HG03442 (cell line): ENCODE measurements at regions not wholly inside any gene's neighbourhood (a gene's known extent, or its start where the extent isn't known, plus 50 kb on each side); places are given as distances from the start of the nearest gene placed in this dataset.

ENCODE experiments used
- ATAC-seq: cut with Tn5 transposase; IDR thresholded peaks from one replicate; pipeline ENCODE4 v1.9.1; 2021; ENCODE audit warnings: mild to moderate bottlenecking, moderate library complexity; ENCODE audit not compliant: unreplicated experiment

DNA sequence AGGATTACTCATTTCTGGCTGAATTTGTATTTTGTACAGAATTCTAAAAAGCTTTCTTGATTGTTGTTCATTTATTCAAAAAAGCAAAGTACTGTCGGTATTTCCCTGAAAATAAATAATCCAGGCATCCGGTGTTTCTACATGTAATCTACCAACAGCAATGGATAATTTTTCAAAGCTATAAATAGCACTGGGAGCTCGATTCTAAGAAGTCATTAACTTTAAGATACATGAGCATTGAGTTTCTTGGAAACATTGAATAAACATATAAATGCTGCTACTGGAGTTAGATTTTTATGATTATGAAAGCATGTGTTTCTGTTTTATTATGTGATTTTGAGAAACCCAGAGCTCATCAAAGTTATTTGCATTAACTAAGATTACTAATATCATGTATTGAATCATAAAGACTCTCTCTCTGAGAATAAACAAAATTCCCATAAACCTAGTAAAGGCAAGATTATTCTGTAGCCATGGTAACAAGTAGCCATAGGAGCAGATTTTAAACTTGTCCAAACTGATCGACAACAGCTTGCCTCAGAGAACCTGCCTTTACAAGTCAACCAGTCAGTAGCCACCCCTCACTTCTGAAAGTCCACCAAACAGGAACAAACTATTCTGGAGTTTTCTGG lies 197.0 kb downstream of the DRD1 start:
- ATAC-seq: no peak

DNA sequence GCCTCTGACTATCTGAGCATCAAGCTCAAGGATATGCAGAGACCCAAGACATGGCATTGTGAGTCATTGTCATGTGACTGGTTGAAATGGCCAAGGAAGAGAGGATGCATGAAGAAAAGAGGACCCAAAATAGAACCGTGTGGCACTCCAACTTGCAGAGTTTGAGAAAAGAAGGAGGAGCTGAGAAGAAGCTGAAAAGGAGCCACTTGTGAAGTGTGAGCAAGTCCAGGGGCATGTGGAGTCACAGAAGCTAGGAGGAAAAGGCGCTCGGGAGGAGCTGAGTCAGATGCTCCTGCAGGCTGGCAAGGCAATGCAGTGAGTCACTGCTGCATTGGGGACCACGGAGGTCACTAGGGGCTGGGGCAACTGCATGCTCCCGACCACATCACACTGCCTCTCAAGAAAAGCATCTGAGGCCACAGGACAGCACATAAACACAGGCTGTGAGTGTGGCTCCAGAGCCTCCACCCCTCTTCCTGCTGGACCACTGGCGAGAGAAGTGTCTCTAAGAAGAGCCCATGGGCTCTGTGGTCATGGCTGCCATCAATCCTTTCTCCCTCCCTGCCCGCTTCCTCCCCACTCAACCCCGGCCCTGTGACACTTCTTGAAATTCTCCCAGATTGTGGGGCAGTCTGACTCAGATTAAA lies 197.6 kb downstream of the DRD1 start:
- no peak for ATAC-seq

DNA sequence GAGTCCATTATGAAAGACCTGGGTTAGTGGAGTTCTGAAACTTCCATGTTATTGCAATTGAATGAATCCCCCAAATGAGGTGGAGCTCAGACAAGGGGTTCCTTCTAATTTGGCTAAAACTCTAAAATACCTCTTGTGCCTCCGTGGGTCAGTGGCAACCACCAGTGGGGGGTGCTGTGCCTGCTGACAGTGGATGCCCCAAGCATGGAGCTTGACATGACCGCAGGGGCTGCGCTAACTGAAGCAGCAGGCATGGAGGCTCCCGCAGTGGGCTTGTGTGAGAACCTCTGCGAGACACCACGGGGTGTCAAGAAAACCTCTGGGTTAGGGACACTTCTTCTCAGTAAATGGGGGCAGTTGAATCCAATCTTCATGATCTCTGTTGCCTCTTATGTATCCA lies 200.5 kb downstream of the DRD1 start:
- ATAC-seq: no peak

DNA sequence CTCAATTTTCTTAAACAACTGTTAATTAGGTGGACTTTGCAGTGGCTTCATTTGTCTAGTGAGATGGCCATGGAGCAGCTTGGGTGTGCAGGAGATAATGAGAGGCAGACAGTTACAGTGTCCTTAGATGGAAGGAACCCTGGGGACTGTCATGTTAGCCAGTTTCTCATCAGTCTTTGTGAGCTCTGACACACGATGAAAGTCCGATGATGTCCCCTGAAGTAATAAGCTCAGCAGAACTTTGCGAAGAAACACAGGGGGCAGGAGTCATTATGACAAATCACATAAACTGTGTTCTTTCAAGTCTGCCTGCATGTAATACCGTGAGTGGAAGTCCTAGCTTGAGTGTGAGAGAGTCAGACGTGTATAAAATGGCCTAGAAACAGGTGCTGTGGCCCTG lies 201.8 kb downstream of the DRD1 start:
- no peak for ATAC-seq

DNA sequence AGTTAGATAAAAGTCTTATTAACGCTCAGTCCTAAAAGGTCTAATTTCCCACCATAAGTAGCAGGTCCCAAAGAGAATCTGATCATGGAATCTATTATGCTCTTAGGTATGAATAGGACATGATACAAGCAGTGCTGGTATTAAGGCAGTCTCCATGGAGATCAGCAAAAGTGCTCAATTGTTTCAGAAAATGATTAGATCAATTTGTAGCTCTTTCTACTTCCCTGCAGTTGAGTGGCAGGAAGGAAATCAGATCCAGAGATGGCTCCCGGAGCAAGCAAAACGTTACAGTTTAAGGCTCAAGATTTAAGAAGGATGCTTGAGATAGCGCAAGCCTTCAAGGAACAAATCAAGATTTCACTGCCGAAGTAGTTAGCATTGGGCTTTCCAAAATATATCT lies 205.7 kb downstream of the DRD1 start:
- no peak for ATAC-seq

DNA sequence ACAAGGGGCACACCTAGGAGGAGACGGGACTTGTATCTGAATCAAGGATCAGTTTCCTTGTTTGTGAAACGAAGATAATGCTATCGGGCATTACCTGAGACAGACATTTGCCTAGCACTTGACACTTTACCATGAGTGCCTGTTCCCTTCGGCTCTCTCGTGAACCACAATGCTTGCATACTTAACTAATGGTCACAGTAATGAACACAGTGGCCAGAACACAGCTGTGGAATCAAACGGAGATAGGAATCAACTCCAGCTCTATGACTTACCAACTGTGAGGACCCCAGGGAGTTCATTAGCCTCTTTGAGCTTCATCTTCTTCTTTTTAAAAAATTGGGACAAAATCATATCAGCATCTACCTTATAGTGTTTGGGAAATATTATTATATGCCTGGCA lies 207.8 kb downstream of the DRD1 start:
- no peak for ATAC-seq

DNA sequence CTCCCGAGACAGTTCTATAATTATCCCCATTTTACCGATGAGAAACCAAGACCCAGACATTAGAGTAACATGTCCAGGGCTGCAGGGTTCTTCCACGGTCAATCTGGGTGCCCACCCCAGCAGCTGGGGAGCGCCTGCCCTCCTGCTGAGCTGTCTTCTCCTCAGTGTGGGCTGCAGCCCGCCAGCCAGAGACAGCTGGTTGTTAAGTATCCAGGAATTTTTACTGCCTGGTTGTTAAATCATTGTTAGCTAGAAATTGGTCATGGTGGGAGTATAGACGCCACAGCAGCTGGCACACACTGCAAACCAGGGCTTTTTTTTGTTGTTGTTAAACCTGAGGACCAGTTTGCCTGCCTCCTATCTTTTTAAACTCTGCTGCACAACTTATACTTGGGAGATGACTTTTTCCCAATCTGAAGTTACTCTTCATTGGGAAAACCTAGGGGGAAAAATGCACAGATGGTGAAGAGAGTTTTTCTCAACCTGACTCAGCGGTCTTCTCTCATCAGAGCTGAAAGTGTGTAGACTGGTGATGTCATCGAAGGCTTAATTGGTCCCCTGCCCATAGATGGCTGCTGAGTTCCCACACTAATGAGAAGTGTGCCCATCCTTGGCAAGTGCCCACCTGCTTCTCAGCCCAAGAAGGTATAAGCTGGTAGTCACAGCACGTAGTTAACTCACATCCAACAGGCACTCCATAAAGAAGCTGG lies 208.6 kb downstream of the DRD1 start:
- no peak for ATAC-seq

DNA sequence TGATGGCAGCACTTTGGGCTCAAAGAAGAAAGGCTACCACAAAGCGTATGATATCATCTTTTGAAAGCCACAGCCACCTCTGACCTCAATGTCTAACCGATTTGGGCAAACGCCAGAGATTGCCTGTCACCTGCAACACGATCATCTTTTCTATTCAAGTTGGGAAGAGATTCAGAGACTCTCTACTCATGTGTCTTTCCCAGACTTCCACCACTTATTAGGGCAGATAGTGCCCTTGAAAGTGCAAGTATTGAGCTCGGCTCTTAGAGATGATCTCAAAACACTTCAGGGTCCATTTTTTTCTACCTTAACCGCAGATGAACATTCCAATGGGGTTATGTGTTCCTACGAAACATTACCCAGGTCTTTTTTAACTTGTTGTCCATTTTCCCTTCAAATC lies 213.7 kb downstream of the DRD1 start:
- no peak for ATAC-seq

DNA sequence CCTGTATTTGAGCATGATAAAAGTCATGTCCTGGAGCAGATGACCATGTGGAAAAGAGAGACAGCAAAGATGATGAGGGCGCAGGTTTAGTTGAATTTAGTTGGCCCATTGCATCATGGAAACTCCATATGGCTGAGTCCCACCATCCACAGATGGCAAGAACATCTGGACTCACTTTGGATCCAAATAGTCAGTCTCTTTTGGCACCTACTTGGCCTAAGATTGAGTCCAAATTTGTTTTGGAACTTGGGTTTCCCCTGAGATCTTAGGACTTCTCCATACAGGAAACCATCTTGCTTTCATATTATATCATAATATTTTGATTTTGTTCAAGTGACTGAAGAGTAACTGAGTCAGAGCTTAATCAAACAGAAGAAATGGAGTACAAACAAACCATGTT lies 217.5 kb downstream of the DRD1 start:
- no peak for ATAC-seq

DNA sequence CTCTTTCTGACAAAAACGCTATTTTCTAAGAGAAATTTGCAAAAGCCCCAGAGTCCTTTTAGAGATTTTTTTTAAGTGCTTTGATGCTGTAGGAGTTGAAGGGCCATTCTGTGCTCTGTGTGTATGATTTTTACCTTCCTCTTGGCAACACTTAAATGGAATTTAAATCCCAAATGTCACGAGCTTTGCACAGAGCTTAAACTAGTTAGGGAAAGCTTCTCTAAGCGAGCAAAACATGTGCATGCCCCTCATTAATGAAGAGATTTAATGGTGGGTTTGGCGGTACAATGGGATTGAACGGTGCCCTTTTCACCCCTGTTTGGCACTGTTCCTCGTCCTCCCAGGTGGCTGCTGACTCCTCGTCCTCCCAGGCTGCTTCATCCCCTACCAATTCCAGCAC lies 220.7 kb downstream of the DRD1 start:
- no peak for ATAC-seq

DNA sequence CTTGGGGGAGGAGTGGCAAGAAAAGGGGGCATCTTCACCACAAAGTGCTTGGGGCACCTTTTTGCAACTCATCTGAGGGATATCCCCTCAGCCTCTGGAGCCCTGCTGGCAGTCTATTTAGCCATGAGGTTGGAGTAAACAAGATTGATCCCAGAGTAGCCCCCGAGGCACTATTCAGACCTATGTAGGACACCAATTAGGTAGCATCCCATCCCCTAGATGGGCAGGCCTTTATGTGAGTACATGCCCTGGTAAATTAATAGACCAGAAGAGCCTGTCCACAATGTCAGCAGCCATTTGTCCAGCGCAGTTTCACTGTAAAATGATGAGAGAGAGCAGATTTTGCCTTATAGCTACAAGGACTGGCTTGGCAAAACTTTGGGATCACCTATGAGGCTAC lies 221.4 kb downstream of the DRD1 start:
- no peak for ATAC-seq

DNA sequence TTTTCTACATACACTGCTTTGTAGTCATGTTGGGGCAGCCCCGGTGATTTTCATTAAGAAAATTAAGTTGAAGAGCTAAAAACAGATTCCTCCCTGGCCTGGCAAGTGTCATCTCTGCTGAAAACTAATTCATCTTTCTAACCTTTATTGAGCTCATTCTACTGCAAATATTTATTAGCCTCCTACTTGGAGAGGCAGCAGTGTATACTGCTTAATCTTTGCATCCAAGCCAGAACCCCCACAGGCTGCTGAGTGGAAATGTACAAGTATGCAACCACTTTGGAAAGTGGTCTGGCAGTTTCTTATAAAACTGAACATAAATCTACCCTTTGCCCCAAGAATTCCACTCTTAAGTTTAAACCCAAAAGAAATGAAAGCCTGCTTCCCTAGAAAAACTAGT lies 223.4 kb downstream of the DRD1 start:
- no peak for ATAC-seq

DNA sequence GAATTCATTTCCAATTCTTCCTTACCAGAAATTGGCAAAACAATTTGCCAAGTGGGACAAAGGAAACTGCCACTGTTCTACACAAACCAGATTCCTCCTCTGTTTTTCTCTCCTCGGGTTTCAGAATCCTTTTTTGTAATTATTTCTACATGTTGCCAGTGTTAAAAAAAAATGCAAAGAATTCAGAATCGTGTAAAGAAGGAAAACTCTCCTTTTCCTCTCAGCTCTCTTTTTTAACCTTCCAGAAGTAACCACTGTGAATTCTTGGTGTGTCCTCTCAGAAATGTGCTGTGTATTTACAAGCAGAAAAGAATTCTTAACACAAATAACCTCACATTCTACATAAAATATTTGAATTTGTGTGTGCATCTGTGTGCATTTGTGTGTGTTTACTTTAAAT lies 224.6 kb downstream of the DRD1 start:
- no peak for ATAC-seq

DNA sequence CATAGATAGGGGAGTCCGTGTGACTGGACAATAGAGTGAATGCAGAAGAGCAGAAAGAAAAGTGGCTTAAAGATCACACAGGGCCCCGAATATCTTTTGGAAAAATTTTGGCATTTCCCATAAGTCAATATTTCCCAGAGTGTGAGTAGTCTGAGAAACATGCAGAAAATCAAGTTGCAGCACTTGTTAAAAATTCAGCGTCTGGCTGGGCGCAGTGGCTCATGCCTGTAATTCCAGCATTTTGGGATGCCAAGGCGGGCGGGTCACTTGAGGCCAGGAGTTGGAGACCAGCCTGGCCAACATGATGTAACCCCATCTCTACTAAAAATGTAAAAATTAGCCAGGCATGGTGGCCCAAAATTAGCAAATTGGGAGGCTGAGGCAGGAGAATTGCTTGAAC lies 227.0 kb downstream of the DRD1 start:
- ATAC-seq: no peak

DNA sequence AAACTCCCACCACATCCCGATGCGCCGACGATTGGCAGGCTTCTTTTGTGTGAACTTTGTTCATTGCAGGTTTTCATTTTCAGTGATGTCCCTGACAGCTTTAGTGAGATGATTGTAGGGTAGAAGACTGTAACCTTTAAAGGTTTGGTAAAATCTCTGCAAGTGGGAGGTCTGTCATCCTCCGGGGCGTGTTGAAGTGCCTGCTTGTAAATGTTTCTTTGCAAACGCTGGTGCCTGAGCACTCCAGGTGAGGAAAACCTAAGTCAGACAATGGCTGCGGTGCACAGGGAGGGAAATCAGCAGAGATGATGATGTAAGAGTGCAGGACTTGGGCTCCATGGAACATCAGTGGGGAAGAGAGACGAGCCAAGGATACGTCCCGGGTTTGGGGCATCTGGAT lies 228.1 kb downstream of the DRD1 start:
- ATAC-seq: no peak

DNA sequence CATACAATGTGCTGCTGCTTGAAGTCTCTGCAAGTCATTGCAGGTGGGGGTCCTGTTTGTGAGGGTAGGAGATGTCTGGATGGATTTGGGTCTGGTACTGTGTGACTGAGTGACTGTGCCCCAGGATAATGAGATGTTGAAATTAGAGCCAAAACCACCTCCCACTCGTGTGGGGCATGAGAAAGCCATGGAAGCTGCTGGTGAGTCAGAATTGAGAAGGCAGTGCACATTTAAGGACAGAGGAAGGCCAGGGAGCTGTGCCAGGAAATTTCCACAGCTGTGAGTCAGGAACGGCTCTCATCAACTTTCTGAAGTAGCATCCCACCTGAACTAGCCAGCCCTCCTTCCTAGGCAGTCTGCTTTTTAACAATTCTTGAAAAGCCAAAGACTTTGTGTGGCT lies 229.8 kb downstream of the DRD1 start:
- no peak for ATAC-seq

DNA sequence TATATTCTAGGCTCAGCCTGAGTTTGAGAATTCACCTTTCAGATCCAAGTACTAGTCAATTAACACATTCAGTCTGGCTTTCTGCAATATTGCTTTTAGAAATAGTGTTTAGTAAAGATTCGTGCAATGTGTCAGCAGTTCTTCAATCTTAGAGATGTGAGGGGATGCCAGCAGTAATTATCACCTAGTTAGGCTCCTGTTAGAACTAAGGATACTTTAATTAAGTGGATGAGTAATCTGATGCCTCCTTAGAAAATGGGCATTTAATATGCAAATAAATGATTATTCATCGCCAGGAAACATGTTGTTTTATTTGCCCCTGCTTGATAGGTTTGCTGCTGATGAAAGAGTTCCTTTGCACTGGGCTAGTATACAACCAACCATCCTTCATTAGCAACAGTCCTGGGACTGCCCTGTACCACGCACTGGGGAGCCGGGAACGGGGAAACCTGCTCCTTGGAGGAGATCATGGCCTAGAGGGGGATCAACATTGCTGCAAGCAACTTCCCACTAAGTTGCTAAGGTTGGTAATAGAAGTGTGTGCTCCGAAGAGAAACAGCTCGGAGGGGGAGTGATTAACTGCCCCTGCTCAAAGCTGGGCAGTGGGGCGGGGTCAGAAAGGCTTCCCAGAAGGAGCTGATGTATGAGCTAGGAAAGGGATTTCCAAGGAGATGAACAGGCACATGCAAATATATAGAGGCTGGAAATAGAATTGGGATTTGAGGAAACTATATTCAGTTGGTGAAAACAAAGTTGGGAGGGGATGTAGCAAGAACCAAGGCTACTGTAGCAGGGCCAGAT lies 231.8 kb downstream of the DRD1 start:
- ATAC-seq: no peak

DNA sequence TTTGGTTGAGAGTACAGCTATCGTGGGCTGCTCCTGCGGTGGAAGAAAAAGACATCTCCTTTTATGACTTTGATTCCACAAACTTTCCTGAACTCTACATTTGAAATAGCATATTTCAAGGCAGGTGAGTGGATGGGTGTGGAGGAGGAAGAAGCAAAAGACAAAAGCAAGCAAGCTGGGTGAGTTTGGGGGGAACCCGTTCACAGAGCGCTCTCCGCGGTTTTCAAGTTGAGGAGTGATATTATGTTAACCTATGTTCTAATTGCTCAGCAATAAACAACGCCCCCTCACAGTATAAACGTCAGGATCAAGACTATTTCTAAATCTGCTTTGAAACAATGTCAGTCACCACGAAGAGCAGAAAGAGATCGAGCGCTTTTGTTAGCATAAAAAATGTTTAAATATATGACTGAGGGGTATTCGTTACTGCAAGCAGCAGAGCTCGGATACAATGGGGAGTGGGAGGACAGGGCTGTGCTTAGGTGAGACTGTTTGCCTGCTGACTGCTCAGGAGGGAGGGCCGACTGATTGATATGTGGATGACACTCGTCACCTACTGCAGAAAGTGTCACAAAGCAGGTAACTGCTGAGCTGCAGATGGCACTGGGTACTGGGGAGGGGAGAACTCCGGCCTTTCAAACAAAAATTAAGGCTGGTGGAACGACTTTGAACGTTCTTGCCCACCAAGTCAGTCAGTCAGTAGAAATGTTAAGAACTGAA lies 236.5 kb downstream of the DRD1 start:
- no peak for ATAC-seq

DNA sequence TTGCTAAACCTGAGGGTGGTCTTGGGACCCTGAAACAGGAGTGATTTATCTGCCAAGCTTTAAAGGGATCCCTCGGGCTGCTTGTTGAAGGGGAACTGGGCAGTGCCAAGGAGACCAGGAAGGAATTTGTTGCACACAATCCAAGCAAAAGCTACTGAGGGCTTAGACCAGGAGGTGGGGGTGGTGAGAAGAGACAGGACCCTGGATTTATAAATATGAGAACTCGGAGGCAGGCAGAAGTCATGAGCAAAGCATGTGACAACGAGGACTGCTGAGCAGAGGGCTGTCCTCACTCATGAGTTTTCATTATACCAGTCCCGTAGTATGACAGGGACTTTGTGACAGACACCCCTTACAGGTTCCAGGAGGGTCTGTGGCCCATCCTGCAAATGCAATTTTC lies 237.3 kb downstream of the DRD1 start:
- ATAC-seq: no peak

DNA sequence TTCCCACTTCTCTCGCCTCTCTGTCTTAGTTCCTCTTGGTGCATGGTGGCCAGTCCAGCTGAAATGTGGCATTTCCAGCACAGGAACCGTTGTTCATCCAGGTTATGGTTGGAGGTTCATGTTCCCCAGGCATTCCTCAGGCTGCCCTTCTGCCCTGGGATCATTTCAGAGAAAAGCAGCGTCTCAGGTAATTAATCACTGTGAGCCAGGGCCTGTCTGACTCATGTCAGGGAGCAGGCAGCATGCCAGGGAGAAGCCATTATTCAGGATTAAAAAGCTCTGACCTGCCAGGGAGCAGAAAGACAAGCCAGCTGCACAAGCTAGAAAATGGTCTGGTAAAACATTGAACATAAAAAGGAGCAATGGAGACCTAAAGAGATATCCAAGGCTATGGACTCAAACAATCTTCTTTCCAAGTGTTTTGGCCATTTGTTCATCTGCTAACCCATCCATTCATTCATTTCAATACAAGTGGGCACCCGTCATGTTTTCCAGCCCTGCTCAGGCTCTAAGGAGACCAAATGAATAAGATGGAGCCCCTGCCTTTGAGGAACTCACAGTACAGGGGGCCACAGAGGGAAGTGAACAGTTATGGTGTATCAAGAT lies 241.4 kb downstream of the DRD1 start:
- no peak for ATAC-seq

DNA sequence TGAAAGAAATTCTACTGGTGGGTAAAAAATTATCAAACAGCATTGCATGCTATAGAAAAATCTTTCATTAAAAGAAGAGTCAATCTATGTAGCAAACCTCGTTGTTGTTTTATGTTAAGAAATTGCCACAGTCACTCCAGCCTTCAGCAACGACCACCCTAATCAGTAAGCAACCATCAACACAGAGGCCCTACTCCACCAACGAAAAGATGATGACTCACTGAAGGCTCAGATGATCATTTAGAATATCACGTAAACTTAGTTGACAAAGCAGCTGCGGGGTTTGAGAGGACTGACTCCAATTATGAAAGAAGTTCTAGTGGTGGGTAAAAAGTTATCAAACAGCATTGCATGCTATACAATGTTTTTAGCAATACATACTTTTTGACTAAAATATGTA lies 242.6 kb downstream of the DRD1 start:
- ATAC-seq: no peak
